ENCODE measurements at regions not wholly inside any gene's neighbourhood (a gene's known extent, or its start where the extent isn't known, plus 50 kb on each side); places are given as distances from the start of the nearest gene placed in this dataset.
"Not testable (repeated sequence)": the region's sequence is repeated elsewhere in the genome, so short reads cannot be mapped to it uniquely, and the experiment has no call there.

DNA sequence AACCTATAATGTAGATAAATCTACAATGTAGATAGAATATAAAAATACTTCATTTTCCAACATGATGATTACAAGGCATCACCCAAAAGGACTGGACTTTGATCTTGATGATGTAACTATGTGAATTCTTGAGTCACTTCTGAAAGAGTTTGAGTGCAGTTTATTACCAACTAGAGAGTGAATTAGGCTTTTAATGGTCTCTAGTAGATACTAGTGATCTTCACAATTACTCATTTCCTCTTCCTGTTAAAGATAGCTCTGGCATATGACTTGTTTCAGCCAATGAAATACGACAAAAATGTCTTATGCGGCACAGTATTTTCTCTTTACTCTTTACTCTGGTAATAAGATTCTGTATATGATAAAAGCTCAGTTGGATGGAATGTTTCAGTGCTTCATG is 1588.1 kb upstream of the B3GALT2 start:
- no peak for DNase-seq (ENCODE audit: low read depth in 2 of 2, low spot score in 1 of 2)

DNA sequence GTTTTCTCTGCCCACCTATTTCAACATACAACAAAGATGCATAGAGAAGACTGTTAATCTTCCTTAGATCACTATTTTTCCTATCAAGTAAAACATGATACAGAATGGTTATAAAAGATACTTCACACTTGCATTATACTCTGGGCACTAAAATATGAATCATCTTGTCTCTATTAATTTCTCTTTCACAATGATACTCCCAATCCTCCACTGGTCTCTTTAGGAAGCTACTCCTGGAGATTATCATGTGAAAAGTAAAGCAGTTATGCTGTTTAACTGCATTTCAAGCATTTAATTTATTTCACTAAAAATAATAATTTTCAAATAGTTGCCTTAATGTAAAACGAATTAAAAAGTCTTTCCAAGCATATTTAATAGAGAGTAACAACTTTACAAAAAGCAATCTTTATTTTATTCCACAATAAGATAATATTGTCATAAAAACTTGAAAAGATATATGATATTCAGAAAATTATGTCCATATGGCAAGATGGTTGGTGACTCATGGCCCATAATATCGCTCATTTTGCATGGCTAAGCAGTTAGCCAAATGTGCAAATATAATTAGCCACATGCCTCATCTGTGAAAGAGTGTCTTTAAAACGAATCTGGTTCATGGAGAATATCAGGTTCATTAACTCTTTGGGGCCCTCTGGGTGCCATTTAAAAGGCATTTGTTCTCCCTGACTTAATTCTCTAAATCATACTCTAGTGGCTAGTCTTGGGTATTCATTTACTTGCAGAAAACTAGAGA is 1569.0 kb upstream of the B3GALT2 start:
- DNase-seq (ENCODE audit: low read depth in 2 of 2, low spot score in 1 of 2), result no peak

- not testable (repeated sequence) for DNase-seq (ENCODE audit: low read depth in 2 of 2, low spot score in 1 of 2)
These were observed 1552.4 kb upstream of the B3GALT2 start for GRCh38 chr1:194738843-194739242.

DNA sequence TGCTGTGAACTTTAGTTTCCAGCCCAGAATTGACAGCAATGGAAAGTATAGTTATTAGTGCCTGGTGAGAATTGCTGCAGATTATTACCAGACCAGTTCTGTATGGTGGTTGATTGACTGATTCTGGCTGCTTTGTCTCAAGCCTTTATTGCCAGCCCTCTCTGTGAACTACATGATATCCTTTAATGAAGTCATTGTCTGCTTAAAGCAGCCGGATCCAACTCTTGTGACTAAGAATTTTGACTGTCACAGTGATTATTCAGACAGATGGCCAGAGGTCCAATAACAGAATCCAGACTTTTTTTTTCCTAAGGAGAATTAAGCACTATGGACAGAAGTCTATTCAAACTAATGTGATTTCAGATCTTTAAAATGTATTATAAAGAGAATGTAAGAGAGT is 1548.6 kb upstream of the B3GALT2 start:
- no peak for DNase-seq (ENCODE audit: low read depth in 2 of 2, low spot score in 1 of 2)

DNA sequence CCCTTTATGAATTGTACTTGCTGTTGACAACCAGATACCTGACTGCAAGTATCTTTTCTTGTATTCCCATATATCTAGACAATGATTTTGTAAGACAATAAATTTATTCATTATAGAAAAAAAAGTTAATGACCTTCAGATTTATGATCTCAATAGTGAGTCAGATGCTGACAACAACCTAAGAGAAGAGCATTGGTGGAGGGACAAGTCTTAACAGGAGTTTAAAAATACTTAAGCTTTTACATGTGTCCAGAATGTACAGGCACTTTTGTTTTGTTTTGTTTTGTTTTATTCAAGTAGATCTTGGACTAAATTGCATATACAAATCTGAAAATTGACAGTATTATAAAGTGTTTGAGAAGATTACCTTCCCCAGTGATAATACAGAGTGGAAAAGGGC is 1544.6 kb upstream of the B3GALT2 start:
- DNase-seq (ENCODE audit: low read depth in 2 of 2, low spot score in 1 of 2), result no peak

DNA sequence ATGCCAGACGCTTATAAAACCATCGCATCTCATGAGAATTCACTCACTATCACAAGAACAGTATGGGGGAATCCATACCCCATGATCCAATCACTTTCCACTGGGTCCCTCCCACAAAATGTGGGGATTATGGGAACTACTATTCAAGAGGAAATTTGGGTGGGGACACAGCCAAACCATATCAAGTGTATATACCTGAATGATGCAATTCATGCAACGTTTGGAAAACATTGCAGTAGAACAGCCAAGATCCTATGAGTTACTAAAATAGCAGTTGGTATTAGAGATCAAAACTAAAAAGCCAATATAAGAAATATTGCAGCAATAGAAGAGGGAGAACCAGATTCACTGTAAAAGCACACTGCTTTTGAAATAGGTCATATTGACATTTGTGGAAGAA is 1543.9 kb upstream of the B3GALT2 start:
- DNase-seq (ENCODE audit: low read depth in 2 of 2, low spot score in 1 of 2), result no peak

DNA sequence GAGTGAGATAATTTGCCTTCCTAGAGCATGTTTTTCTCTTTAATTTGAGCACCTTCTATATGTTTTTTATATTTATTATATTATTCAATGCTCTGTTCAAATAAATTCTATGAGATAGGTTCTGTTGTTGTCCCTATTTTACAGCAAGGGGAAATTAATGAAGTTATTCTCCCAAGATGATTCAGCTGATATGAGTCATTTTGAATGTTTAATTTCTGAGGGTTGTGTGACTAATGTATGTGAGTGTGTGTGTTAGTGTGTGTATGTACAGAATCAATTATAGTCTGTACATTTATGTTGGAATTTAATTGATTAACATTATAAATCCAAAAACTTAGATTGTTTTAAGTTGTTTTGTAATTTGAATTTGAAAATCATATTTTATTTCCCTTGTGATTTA is 1536.7 kb upstream of the B3GALT2 start:
- DNase-seq (ENCODE audit: low read depth in 2 of 2, low spot score in 1 of 2), result no peak

DNA sequence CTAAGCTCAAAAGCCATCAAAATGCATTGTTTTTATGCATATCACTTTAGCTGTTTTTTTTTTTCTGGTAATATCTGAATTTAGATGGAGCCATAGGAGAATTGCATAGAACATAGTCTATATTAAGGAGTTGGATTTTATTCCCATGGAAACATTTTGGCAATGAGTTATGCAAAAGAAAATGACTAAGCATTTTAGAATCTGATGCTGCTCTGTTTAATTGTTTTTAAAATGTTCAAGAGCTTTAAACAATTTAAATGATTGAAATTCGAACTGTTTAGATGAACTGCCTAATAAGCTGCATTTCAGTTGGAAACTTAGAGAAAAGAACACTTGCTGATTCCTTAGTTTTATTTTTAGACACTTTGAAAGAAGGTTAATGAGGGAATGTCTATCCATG is 1531.5 kb upstream of the B3GALT2 start:
- no peak for DNase-seq (ENCODE audit: low read depth in 2 of 2, low spot score in 1 of 2)

GRCh38 chr1:194717334-194717733 is 1530.9 kb upstream of the B3GALT2 start:
- no peak for DNase-seq (ENCODE audit: low read depth in 2 of 2, low spot score in 1 of 2)

DNA sequence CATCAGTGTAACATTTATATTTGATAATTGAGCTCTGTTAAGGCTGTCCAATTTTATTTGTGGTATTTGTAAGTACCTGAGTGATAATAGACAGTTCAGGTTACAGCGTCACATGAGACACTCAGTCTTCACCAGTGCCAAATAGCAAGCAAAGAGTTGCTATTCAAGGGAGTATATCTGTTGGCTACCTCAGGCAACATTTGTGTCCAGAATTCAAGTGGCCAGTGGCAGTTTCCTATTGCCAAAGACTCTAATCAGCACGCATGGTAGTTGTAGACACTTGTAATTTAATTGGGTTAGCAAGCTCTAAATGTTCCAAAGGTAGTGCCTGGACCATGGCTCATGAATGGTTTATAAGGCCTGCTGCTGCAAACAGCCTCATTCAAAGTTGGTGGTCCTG is 1524.3 kb upstream of the B3GALT2 start:
- DNase-seq (ENCODE audit: low read depth in 2 of 2, low spot score in 1 of 2), result no peak

GRCh38 chr1:194709439-194709838 is 1523.0 kb upstream of the B3GALT2 start:
- DNase-seq (ENCODE audit: low read depth in 2 of 2, low spot score in 1 of 2), result no peak

DNA sequence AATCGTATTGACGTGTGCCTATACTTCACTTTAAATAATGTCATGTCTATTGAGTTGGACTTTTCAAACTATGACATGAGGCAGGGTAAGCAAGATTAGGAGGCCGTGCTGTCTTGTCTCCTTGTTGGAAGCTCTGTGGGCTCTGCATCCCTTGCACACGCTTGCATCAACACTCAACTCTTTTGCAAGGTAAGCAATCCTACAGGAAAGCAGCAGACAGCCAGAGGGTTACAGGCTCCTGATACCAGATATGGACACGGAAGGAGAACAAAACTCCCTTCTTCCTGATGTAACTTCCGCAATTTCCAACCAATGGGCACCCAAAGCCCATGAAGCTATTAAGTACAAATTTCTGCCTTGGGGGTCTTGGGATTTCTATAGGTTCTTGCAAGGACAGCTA is 1520.7 kb upstream of the B3GALT2 start:
- DNase-seq (ENCODE audit: low read depth in 2 of 2, low spot score in 1 of 2), result no peak

GRCh38 chr1:194705123-194705854 is 1518.9 kb upstream of the B3GALT2 start:
- DNase-seq (ENCODE audit: low read depth in 2 of 2, low spot score in 1 of 2), result no peak

GRCh38 chr1:194698908-194699318 is 1512.5 kb upstream of the B3GALT2 start:
- DNase-seq (ENCODE audit: low read depth in 2 of 2, low spot score in 1 of 2), result no peak

DNA sequence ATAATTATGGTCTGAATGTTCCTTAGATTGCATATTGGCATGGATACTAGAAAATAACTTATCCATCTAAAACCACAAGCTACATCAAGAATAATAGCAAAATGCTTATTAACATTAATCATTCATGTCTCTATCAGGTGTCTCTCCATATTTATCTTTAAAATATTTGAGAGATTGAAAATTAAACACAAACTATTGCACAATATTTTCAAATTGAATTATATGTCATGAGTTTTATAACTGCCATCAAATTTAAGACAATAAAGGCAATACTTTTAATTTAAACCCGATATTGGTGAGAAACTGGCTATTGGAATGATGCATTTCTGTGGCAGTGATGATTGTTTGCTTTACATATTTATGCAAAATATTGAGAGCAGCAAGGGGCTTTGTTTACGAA is 1506.8 kb upstream of the B3GALT2 start:
- DNase-seq (ENCODE audit: low read depth in 2 of 2, low spot score in 1 of 2), result no peak

DNA sequence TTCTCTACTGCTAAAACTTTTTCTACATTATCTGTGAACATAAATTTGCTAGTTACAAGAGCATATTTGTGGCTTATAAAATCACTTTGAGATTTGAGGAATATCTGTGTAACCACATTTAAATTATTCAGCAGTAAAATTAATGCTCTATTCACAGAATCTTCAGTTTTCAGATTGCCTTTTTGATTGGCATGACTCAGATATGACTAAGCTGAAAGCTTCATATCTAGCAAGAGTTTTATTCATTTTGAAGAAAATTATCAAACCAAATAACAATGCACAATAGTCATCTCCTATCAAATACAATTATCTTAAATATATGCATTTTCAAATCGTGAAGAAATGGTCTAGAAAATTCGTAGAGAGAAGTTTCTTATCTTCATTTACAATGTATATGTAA is 1498.2 kb upstream of the B3GALT2 start:
- no peak for DNase-seq (ENCODE audit: low read depth in 2 of 2, low spot score in 1 of 2)

DNA sequence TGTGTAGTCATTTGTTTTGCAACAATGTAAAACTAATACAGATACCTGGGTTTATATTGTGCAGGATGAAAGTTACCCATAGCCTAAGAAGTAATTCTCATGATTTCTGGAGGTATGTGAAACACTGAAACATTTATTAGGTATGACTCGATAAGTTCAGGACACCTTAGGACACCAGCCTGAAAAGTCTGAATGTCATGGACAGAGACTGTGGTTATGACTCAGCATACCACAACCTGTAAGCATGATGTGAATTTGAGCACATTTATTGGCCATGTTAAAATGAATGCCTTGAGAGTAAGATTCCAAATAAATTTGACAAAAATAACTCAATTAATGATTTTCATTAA is 1471.7 kb upstream of the B3GALT2 start:
- no peak for DNase-seq (ENCODE audit: low read depth in 2 of 2, low spot score in 1 of 2)

- no peak for DNase-seq (ENCODE audit: low read depth in 2 of 2, low spot score in 1 of 2)
These were observed 1468.5 kb upstream of the B3GALT2 start for GRCh38 chr1:194654956-194655355.

DNA sequence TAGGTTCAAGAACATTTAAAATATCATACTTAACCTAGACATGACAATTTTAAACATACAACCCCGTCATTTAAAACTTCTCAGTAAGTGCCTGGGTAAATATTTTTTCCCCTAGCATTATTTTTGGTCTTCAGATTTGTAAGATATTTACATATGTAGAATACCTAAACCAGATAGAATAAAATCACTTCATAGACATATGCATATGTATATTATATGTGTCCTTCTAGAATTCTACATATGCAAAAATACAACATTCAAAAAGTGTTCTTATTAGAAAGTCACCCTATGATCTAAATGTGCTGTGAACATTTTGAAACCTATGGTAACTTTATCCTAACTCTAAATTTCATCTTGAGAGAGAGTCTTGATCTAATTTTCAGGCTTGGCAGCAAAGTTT is 1467.0 kb upstream of the B3GALT2 start:
- no peak for DNase-seq (ENCODE audit: low read depth in 2 of 2, low spot score in 1 of 2)

DNA sequence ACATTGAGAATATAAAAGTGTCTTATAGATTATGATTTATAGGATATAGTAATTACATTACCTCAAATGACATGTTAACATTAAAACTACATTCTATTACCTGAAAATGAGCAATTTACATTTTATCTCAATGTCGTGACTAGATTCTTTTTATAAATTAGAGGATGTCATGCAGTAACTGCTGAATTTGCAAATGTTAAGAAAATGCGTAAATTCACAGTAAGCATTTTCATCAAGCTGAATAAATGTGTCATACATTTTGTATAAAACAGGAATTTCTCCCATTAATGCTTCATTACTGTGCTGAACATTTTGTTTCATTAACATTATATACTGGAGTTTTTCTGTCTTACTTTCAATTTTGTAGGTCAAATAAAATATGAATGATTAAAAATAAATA is 1460.7 kb upstream of the B3GALT2 start:
- no peak for DNase-seq (ENCODE audit: low read depth in 2 of 2, low spot score in 1 of 2)

DNA sequence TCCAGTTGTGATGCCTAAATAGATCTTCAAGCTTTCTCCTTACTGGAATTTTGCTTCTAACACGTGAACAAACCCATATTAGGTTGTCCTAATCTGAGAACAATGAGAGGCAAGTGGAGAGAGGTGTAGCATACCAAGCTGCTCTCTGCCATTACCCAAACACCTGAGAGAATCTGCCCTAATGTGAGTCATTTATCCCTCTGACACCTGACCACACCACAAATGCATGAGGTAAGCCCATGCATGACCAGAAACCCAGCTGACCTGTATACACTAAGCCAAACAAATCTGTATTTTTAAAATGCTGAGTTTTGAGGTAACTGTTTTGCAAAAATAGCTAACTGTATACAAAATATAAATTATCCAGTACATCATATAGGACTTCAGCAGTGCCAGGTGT is 1458.1 kb upstream of the B3GALT2 start:
- no peak for DNase-seq (ENCODE audit: low read depth in 2 of 2, low spot score in 1 of 2)

GRCh38 chr1:194640322-194640721 is 1453.9 kb upstream of the B3GALT2 start:
- DNase-seq (ENCODE audit: low read depth in 2 of 2, low spot score in 1 of 2), result no peak

DNA sequence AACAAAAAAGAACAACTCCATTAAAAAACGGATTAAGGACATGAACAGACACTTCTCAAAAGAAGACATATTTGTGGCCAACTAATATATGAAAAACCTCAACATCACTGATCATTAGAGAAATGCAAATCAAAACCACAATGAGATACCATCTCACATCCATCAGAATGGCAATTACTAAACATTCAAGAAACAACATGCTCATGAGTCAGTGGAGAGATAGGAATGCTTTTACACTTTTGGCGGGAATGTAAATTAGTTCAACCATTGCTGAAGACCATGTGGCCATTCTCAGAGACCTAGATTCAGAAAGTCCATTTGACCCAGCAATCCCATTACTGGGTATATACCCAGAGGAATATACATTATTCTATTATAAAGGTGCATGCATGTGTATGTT is 1442.6 kb upstream of the B3GALT2 start:
- DNase-seq (ENCODE audit: low read depth in 2 of 2, low spot score in 1 of 2), result no peak
